ENCODE measurements at regions not wholly inside any gene's neighbourhood (a gene's known extent, or its start where the extent isn't known, plus 50 kb on each side); places are given as distances from the start of the nearest gene placed in this dataset.

GRCh38 chr11:36948460-36949127, 350.6 kb upstream of the RAG2 start:
- CTCF ChIA-PET: no interaction called here
- TF ChIP-seq, protein P1, sequence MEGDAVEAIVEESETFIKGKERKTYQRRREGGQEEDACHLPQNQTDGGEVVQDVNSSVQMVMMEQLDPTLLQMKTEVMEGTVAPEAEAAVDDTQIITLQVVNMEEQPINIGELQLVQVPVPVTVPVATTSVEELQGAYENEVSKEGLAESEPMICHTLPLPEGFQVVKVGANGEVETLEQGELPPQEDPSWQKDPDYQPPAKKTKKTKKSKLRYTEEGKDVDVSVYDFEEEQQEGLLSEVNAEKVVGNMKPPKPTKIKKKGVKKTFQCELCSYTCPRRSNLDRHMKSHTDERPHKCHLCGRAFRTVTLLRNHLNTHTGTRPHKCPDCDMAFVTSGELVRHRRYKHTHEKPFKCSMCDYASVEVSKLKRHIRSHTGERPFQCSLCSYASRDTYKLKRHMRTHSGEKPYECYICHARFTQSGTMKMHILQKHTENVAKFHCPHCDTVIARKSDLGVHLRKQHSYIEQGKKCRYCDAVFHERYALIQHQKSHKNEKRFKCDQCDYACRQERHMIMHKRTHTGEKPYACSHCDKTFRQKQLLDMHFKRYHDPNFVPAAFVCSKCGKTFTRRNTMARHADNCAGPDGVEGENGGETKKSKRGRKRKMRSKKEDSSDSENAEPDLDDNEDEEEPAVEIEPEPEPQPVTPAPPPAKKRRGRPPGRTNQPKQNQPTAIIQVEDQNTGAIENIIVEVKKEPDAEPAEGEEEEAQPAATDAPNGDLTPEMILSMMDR (IDR thresholded peaks at IDR 0.05; ENCODE audit: unreplicated experiment): no peak
- H3K27me3 Mint-ChIP-seq (ENCODE audit: unreplicated experiment): no peaks in the 10 kb centered on the region
- BruUV-seq (replicated peaks): no TSS peak
- H3K36me3 Mint-ChIP-seq (ENCODE audit: insufficient read depth, unreplicated experiment): no peaks in the 10 kb centered on the region
- H3K9me3 Mint-ChIP-seq (ENCODE audit: low read depth, unreplicated experiment): no peaks in the 10 kb centered on the region
- DNase-seq: no peak
- no peaks in the 10 kb centered on the region for H3K4me1 Mint-ChIP-seq (ENCODE audit: low read depth, unreplicated experiment)
- intact Hi-C loops (cut with micrococcal nuclease; ENCODE audit: unreplicated experiment): no loop called here
- H3K4me3 Mint-ChIP-seq (ENCODE audit: low read depth, unreplicated experiment): no peak overlapping the region
- no peak overlapping the region for H3K27ac Mint-ChIP-seq (ENCODE audit: unreplicated experiment)

GRCh38 chr11:36945384-36945783, 347.3 kb upstream of the RAG2 start:
- no TSS peak for BruUV-seq (replicated peaks)
- Mint-ChIP-seq H3K4me3 (ENCODE audit: low read depth, unreplicated experiment) (no peak overlapping the region), H3K9me3 (ENCODE audit: low read depth, unreplicated experiment) (no peaks in the 10 kb centered on the region), H3K27me3 (ENCODE audit: unreplicated experiment) (no peaks in the 10 kb centered on the region), H3K4me1 (ENCODE audit: low read depth, unreplicated experiment) (no peaks in the 10 kb centered on the region), H3K36me3 (ENCODE audit: insufficient read depth, unreplicated experiment) (no peaks in the 10 kb centered on the region), H3K27ac (ENCODE audit: unreplicated experiment) (no peak overlapping the region)
- CTCF ChIA-PET: no interaction called here
- intact Hi-C loops (cut with micrococcal nuclease; ENCODE audit: unreplicated experiment): no loop called here
- TF ChIP-seq, protein P1 (IDR thresholded peaks at IDR 0.05; ENCODE audit: unreplicated experiment): peak; percentile 20
- no peak for DNase-seq

- Mint-ChIP-seq H3K9me3 (ENCODE audit: low read depth, unreplicated experiment) (no peaks in the 10 kb centered on the region), H3K27me3 (ENCODE audit: unreplicated experiment) (no peaks in the 10 kb centered on the region), H3K4me3 (ENCODE audit: low read depth, unreplicated experiment) (no peak overlapping the region), H3K4me1 (ENCODE audit: low read depth, unreplicated experiment) (no peaks in the 10 kb centered on the region), H3K36me3 (ENCODE audit: insufficient read depth, unreplicated experiment) (no peaks in the 10 kb centered on the region), H3K27ac (ENCODE audit: unreplicated experiment) (no peak overlapping the region)
- no TSS peak for BruUV-seq (replicated peaks)
- intact Hi-C loops (cut with micrococcal nuclease; ENCODE audit: unreplicated experiment): loop anchor here (10.0 kb wide), 1 partner anchor 229 kb away; no protein-coding TSS in a partner anchor
- TF ChIP-seq, protein P1 (IDR thresholded peaks at IDR 0.05; ENCODE audit: unreplicated experiment): no peak
- DNase-seq: no peak
- CTCF ChIA-PET: no interaction called here
Measured at GRCh38 chr11:36933481-36933880, 335.4 kb upstream of the RAG2 start.

DNA sequence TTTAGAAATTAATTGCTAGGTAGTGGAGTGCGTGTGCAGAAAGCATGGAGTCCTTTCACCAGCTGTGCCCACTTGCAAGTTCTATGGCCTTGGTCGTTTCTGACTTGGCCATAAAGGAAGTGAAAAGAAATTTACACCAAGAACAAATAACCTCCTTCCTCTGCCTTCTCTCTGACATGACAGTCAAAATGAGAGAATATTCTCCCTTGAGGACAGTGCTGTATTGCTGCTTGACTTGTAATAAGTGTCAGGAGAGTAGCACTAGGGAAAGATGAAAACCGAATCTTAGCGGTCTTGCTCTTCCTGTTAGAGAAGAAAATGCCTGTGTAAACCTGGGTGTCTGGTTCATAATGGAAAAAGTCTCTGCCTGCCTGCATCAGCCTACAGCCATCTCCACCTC, 333.1 kb upstream of the RAG2 start:
- TF ChIP-seq, protein P1 (IDR thresholded peaks at IDR 0.05; ENCODE audit: unreplicated experiment): no peak
- H3K4me3 Mint-ChIP-seq (ENCODE audit: low read depth, unreplicated experiment): no peak overlapping the region
- DNase-seq: no peak
- no peaks in the 10 kb centered on the region for H3K36me3 Mint-ChIP-seq (ENCODE audit: insufficient read depth, unreplicated experiment)
- H3K4me1 Mint-ChIP-seq (ENCODE audit: low read depth, unreplicated experiment): no peaks in the 10 kb centered on the region
- H3K27me3 Mint-ChIP-seq (ENCODE audit: unreplicated experiment): no peaks in the 10 kb centered on the region
- intact Hi-C loops (cut with micrococcal nuclease; ENCODE audit: unreplicated experiment): loop anchor here (10.0 kb wide), 1 partner anchor 226 kb away; no protein-coding TSS in a partner anchor
- CTCF ChIA-PET: no interaction called here
- H3K9me3 Mint-ChIP-seq (ENCODE audit: low read depth, unreplicated experiment): no peaks in the 10 kb centered on the region
- H3K27ac Mint-ChIP-seq (ENCODE audit: unreplicated experiment): no peak overlapping the region
- no TSS peak for BruUV-seq (replicated peaks)

Data from Calu3 (cell line).